ENCODE measurements at regions not wholly inside any gene's neighbourhood (a gene's known extent, or its start where the extent isn't known, plus 50 kb on each side); places are given as distances from the start of the nearest gene placed in this dataset.

- TF ChIP-seq CTCF (IDR thresholded peaks at IDR 0.05) (no peak), POLR2A (IDR thresholded peaks at IDR 0.05) (no peak), POLR2AphosphoS5 (IDR thresholded peaks at IDR 0.05) (no peak)
Observed at GRCh38 chr13:23515116-23515515, 55.1 kb upstream of the TNFRSF19 start.

Data from suprapubic skin (tissue), 4 donors.